Mesothelial cell of epicardium (in vitro differentiated cells): ENCODE measurements at regions not wholly inside any gene's neighbourhood (a gene's known extent, or its start where the extent isn't known, plus 50 kb on each side); places are given as distances from the start of the nearest gene placed in this dataset.

Experiments
- DNase-seq, 2 experiments: peaks; one replicate each; pipeline ENCODE4 v3.0.0; 2021; ENCODE audit warnings: low spot score in 2 of 2; ENCODE audit not compliant: unreplicated experiment in 2 of 2
- H3K27ac Mint-ChIP-seq: 2 replicates; pipeline ENCODE4 v1.8.0; 2021; ENCODE audit warnings: mixed read lengths
- H3K27me3 Mint-ChIP-seq: 2 replicates; pipeline ENCODE4 v1.8.0; 2021; ENCODE audit warnings: low read depth, mixed read lengths
- H3K36me3 Mint-ChIP-seq: 2 replicates; pipeline ENCODE4 v1.8.0; 2021; ENCODE audit warnings: mixed read lengths
- H3K4me1 Mint-ChIP-seq: 2 replicates; pipeline ENCODE4 v1.8.0; 2021; ENCODE audit warnings: mixed read lengths
- H3K4me3 Mint-ChIP-seq: 2 replicates; pipeline ENCODE4 v1.8.0; 2021; ENCODE audit warnings: mild to moderate bottlenecking, moderate library complexity, mixed read lengths
- H3K9me3 Mint-ChIP-seq: 2 replicates; pipeline ENCODE4 v1.8.0; 2021; ENCODE audit warnings: mixed read lengths
- TF ChIP-seq, protein P1 (sequence below): fragments of 200-600 bp; sonication (generic); IDR thresholded peaks from one replicate; pipeline ENCODE4 v1.5.0; 2021; ENCODE audit warnings: antibody characterized with exemption; ENCODE audit not compliant: unreplicated experiment

GRCh38 chr11:37957717-37958116 lies 1359.7 kb upstream of the RAG2 start:
- H3K27me3 Mint-ChIP-seq = no peaks in the 10 kb centered on the region
- no peak for DNase-seq
- no peaks in the 10 kb centered on the region for H3K4me1 Mint-ChIP-seq
- peaks cover 39% of the 10 kb centered on the region for H3K9me3 Mint-ChIP-seq
- H3K27ac Mint-ChIP-seq = no peak overlapping the region
- H3K4me3 Mint-ChIP-seq = no peak overlapping the region
- H3K36me3 Mint-ChIP-seq = peaks cover 19% of the 10 kb centered on the region
- TF ChIP-seq, protein P1, sequence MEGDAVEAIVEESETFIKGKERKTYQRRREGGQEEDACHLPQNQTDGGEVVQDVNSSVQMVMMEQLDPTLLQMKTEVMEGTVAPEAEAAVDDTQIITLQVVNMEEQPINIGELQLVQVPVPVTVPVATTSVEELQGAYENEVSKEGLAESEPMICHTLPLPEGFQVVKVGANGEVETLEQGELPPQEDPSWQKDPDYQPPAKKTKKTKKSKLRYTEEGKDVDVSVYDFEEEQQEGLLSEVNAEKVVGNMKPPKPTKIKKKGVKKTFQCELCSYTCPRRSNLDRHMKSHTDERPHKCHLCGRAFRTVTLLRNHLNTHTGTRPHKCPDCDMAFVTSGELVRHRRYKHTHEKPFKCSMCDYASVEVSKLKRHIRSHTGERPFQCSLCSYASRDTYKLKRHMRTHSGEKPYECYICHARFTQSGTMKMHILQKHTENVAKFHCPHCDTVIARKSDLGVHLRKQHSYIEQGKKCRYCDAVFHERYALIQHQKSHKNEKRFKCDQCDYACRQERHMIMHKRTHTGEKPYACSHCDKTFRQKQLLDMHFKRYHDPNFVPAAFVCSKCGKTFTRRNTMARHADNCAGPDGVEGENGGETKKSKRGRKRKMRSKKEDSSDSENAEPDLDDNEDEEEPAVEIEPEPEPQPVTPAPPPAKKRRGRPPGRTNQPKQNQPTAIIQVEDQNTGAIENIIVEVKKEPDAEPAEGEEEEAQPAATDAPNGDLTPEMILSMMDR = no peak

- peaks cover 6% of the 10 kb centered on the region for H3K4me1 Mint-ChIP-seq
- peaks cover 3% of the 10 kb centered on the region for H3K36me3 Mint-ChIP-seq
- H3K4me3 Mint-ChIP-seq = no peak overlapping the region
- H3K27ac Mint-ChIP-seq = no peak overlapping the region
- DNase-seq = no peak
- H3K27me3 Mint-ChIP-seq = no peaks in the 10 kb centered on the region
- TF ChIP-seq, protein P1 = no peak
- peaks cover 11% of the 10 kb centered on the region for H3K9me3 Mint-ChIP-seq
Observed at GRCh38 chr11:37951996-37952395, 1354.0 kb upstream of the RAG2 start.

- Mint-ChIP-seq H3K27ac (no peak overlapping the region), H3K4me3 (no peak overlapping the region), H3K36me3 (peaks cover 7% of the 10 kb centered on the region), H3K9me3 (peaks cover 28% of the 10 kb centered on the region), H3K4me1 (peaks cover 6% of the 10 kb centered on the region), H3K27me3 (no peaks in the 10 kb centered on the region)
- TF ChIP-seq, protein P1 = no peak
- DNase-seq = no peak
Observed at GRCh38 chr11:37948258-37948657, 1350.2 kb upstream of the RAG2 start.

DNA sequence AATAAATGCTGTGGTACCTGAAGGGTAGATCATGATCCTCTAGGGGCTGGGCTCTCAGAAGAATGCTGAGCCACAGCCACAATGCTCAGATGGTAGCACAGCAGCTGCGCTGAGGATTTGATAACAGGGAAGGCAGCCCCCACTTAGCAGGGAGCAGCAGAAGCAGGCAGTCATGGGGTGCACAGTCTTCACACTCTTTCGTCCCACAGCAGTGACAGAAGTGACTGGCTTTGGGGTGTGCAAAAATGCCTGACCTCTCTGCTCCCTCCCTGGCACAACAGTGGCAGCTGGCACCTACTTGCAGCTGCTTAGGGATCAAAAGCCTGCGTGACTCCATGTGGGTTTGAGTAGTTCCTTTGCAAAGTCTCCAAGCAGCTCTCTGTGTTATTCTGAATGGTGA lies 1349.8 kb upstream of the RAG2 start:
- H3K36me3 Mint-ChIP-seq = peaks cover 7% of the 10 kb centered on the region
- peaks cover 6% of the 10 kb centered on the region for H3K4me1 Mint-ChIP-seq
- H3K4me3 Mint-ChIP-seq = no peak overlapping the region
- H3K27ac Mint-ChIP-seq = no peak overlapping the region
- DNase-seq = no peak
- H3K9me3 Mint-ChIP-seq = peaks cover 32% of the 10 kb centered on the region
- no peaks in the 10 kb centered on the region for H3K27me3 Mint-ChIP-seq
- TF ChIP-seq, protein P1 = no peak

GRCh38 chr11:37946155-37946766 lies 1348.2 kb upstream of the RAG2 start:
- Mint-ChIP-seq H3K4me3 (no peak overlapping the region), H3K27ac (no peak overlapping the region), H3K27me3 (no peaks in the 10 kb centered on the region), H3K4me1 (no peaks in the 10 kb centered on the region), H3K36me3 (peaks cover 7% of the 10 kb centered on the region), H3K9me3 (peaks cover 44% of the 10 kb centered on the region)
- TF ChIP-seq, protein P1 = peak; percentile 61
- DNase-seq = no peak

- Mint-ChIP-seq H3K4me1 (no peaks in the 10 kb centered on the region), H3K9me3 (peaks cover 44% of the 10 kb centered on the region), H3K27ac (no peak overlapping the region), H3K27me3 (no peaks in the 10 kb centered on the region), H3K36me3 (peaks cover 7% of the 10 kb centered on the region), H3K4me3 (no peak overlapping the region)
- DNase-seq = no peak
- TF ChIP-seq, protein P1 = no peak
Observed at GRCh38 chr11:37942081-37942480, 1344.0 kb upstream of the RAG2 start.
